GM21529 (cell line): ENCODE measurements at regions not wholly inside any gene's neighbourhood (a gene's known extent, or its start where the extent isn't known, plus 50 kb on each side); places are given as distances from the start of the nearest gene placed in this dataset.
A peak's percentile ranks its signal among the peaks of the same experiment; 100 is the strongest.

ENCODE experiments used
- ATAC-seq: cut with Tn5 transposase; IDR thresholded peaks from one replicate; pipeline ENCODE4 v1.9.1; 2021; ENCODE audit not compliant: unreplicated experiment

GRCh38 chr1:222114536-222115156 is 372.8 kb upstream of the DUSP10 start:
- no peak for ATAC-seq

DNA sequence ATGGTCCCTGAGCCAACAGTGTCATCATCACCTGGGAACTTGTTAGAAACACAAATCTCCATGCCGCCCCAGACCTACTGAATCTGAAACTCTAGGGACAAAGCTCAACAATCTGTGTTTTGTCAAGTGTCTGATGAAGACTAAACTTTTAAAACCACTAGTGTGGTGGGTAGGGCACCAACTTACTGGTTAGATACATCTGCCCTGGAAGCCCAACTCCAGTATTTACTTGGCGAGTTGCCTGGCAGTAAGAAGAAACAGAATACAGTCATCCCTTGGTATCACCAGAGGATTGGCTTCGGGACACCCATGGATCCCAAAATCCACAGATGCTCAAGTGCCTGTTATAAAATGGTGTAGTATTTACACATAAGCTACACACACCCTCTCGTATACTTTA is 367.9 kb upstream of the DUSP10 start:
- ATAC-seq = no peak

DNA sequence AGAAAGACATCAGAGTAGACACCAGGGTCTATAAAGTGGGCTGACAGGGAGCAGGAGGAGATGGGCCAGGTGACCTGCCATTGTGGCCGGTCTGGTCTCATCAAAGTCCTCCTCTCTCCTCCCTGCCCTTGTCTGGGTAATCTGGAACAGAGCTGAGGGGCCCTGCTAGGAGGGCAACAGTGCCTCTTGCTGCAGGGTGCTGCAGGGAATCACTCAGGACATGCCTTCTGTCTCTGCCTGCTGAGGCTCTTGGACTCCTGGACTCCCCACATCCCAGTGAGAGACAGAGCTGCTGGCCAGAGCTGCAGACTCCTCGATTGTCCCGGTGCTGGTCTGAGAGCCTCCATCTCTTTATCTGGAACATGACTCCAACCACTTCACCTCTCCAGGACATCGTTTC is 366.1 kb upstream of the DUSP10 start:
- no peak for ATAC-seq

DNA sequence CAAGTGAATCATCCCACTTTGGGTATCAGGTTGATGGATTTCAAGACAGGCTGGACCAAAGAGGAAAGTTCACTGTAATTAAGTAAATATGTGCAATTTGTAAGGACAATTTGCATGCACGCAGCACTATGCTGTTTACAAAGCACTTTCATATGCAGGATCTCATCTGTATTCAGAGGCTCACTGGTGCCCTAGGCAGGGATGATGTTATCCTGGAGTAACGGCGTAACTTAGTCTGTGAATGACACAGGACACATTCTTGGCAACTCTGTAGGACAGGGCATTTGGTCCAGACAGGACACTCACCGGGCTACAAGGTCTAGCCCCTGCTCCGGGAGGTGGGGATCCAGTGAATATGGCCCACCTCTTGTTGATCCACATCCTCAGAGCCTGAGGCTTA is 365.4 kb upstream of the DUSP10 start:
- ATAC-seq = no peak

DNA sequence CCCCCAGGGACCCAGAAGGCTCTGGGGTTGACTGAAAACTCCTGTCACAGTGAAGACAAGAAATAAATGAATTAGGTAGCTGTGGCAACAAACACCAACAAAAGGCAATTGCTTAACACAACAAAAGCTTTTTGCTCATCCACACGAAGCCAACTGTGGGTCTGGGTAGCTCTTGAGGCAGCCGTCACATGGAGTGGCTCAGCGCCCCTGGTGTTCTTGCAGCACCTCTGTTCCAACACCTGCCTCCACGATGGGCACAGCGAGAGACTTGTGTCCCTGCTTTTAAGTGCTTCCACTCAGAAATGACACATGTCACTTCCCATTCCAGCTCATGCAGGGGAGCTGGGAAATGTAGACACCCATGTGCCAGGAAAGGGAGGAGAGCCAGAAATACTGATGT is 364.5 kb upstream of the DUSP10 start:
- ATAC-seq = no peak

DNA sequence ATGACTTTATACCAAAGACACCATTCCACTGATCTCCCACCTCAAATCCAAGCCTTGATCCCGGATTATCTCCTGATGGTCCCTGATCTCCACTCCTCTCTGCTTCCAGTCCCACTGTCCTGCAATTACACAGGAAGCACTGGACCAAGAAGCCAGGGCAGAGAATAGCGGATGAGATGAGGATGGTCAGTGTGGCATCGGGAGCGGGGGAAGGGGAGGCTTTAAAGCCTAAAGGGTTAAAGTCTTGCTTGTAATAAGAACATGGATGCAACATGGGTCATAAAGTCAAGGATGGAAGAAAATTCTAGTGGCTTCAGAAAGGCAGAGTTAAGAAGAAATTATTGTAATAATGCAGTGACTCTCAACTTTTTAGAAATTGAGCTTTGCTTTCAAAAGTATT is 364.0 kb upstream of the DUSP10 start:
- ATAC-seq = no peak

GRCh38 chr1:222105393-222105737 is 363.5 kb upstream of the DUSP10 start:
- ATAC-seq = peak; percentile 55

DNA sequence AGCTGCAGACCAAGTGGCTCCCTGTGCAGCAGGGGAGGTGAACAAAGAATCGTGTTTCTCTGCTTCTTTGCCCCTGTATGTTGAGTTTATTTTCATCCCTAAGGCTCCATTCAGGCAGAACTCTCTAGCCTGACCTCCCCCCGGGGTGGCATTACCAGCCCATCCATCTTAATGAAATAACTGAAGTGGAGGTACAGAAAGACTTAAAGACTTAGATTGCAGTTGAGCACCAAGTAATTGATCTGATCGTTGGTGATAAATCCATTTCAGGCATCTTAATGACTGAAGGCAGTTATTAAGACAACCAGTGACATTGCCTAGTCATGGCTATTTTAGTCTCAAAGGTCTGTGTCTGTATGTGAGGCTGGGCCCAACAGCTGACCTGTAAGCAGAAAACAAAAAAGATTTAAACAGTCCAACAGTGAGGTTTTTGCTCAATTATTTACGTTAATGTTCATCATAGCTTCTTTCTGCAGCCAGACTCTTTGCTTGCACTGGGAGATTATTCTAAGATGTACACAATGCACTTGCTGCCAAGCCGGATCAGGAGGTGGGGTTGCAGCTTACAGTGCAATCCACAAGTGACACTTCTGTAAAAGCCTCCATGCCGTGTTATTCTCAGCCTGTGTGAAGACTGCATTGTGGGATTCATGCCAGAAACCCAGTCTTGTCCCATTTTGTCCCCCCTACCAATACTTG is 363.0 kb upstream of the DUSP10 start:
- ATAC-seq = no peak

DNA sequence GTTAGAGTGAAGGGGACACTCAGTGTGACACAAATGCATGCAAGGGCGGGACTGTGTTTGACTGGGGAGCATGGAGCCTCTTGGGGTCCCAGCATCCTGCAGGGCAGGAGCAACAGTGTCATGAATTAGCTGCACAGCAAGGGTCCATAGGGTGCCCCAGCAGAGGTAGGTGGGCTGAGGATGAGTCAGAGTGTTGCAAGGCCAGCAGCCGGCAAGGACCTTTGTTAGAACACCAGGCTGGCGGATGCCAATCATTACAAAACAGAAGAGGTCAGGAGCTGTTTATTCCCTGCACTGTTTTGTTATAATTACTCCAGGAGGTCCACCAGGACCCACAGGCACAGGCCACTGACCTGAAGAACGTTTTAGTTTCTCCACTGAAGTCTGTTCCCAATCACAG is 362.2 kb upstream of the DUSP10 start:
- ATAC-seq = no peak

DNA sequence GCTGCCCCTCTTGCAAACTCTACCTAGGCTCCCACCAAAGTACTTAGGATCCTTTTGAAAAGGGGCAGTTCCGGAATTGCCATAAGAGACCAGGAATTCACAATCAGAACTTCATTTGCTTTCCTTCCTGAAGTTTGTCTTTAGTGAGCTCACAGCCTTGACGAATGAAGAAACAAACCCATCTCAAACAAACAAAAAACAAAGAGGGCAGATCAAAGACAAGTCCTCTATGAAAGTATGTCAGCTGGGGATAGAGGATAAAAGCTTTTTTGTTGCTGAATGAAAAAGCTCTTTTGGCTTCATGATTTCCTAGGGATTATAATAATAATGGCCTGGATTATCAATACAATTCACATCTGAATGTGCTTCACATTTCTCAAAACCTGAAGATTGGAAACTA is 357.9 kb upstream of the DUSP10 start:
- ATAC-seq = no peak

DNA sequence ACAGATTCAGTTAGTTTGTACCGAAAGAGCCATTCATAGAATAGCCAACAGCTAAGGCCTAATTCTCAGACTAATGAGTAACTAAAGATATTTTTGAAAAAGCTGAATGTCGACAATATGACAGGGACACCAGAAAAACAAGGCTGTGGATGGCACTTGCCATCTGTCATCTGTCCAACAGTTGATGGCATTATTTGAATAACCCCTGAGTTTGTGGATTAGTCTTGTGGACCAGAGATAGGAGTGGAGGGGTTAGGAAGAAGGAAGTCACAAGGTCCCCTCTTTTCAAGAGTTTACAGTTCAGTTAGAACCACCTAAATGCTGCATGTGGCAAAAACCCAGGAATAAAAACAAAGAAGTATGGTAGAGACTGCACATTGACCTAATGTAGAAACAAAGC is 356.5 kb upstream of the DUSP10 start:
- ATAC-seq = no peak

DNA sequence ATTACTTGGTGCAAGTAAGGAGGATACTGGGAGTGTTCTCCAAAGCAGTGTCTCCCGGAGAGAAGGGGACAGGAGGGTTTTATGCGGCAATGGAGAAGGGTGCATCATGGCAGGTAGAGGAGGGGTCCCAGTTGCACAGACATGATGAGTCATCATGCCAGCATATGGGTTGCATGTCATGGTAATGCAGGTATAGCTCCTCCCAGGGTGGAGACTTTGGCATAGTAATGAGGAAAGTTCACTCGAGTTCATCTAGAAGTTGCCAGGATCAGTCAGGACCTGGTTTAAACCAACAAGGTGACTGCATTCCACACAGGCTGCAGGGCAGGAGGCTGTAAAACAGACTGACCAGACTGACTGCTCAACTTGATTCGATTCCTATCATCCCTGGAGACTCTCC is 355.7 kb upstream of the DUSP10 start:
- ATAC-seq = no peak

- ATAC-seq = no peak
Observed at GRCh38 chr1:222096883-222097282, 355.0 kb upstream of the DUSP10 start.

- ATAC-seq = no peak
Observed at GRCh38 chr1:222096476-222096772, 354.5 kb upstream of the DUSP10 start.

DNA sequence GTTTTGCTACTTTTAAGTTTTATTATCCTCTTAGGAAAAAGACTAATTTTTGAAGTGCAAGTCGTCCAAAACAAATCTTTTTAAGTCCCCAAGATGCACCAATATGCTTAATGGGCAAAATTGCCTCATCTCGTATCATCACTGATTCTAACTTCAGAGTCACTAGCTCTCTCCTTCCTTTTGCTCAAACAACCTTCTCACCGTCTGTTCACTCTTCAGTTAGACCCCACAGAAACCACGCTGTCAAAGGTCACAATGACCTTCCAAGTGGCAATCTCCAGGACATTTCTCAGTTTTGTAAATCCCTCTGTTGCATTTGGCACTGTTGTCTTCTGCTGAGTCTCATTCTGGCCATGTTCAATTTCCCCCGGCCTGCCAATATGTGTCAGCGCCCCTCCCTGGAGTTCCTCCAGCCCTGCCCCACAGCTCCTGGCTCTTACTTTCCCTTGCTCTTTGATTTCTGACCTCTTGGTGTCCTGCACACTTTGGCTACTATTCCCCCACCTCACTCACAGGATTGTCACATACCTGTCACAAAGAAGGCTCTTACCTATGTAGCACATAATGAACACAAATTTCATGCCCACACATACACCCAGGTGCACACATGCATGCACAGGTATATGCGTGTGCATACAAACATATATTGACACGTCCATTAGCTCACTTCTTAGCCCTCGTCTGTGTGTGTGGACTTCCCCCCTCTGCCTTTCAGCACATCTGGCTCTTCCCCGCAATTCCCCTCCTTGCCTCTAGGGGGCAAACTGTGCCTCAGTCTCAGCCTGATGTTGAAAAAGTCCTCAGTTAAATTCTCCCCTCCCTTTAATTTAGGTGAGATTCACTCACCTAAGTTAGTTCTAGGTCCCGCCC is 354.0 kb upstream of the DUSP10 start:
- peak; percentile 86 for ATAC-seq

- ATAC-seq = no peak
Observed at GRCh38 chr1:222093518-222093917, 351.6 kb upstream of the DUSP10 start.

- no peak for ATAC-seq
Observed at GRCh38 chr1:222090103-222090502, 348.2 kb upstream of the DUSP10 start.

DNA sequence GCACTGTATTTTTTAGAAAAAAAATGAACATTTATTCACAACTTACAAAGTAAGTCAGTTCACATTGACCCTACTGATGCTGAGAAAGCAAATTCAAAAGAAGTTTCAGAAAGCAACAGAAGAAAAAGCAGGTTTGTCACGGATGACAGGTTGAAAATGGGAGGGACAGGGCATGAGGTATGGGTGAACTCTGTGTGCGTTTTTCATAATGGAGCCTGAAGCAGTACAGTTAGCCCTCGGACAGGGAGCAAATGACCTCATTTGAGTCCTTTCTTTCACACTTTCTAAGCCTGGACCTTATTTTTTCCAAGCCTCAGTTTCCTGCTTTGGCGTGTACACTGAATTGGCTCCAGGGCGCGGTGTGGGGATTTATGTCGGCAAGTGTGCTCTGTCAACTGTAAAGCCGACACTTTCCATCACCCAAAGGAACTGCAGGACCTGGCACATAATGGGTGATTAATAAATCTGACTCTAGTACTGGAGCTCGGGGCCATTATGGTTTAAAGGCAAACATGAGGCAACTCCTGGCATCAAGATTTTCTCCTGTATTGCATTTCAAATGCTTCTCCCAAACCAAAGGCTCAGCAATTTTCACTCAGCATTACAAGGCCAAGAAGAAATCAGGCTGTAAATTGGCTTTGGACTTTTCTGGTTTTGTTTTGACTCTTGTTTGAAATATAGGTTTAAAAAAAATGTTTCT is 345.5 kb upstream of the DUSP10 start:
- no peak for ATAC-seq

DNA sequence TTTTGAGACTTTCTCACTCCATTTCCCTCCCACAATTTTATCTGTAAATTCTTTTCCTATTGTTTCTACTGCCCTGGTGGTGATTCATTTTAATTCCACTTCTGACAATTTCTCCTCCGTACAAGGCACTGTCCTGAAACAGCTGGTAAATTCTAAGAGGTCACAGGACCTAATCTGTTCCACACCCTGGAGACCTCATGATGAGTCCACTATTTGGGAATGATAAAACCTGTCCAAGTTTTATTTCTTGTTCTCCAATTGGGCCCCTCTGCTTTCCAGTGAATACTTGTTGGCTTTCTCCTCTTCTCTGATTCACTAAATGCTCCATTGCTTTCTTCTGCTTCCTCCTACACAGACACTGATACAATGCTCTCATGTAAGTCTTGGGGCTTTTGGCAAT is 343.1 kb upstream of the DUSP10 start:
- no peak for ATAC-seq

GRCh38 chr1:222084048-222084447 is 342.2 kb upstream of the DUSP10 start:
- no peak for ATAC-seq

- no peak for ATAC-seq
Observed at GRCh38 chr1:222081859-222082258, 340.0 kb upstream of the DUSP10 start.

- no peak for ATAC-seq
Observed at GRCh38 chr1:222079566-222079965, 337.7 kb upstream of the DUSP10 start.
